Neural progenitor cell (in vitro differentiated cells): ENCODE measurements at regions not wholly inside any gene's neighbourhood (a gene's known extent, or its start where the extent isn't known, plus 50 kb on each side); places are given as distances from the start of the nearest gene placed in this dataset.

Experiments used
- DNase-seq: peaks from one replicate; pipeline ENCODE4 v3.0.0-alpha.2; 2016; ENCODE audit warnings: low spot score
- H2AFZ ChIP-seq: fragments of 200-600 bp; sonication (generic); replicated peaks from 2 replicates; pipeline ENCODE4 v1.6.1; 2016; ENCODE audit warnings: antibody characterized with exemption
- H3F3A ChIP-seq: fragments of 200-600 bp; sonication (generic); 2 replicates; pipeline ENCODE4 v1.6.1; 2016; ENCODE audit warnings: antibody characterized with exemption, low read depth
- H3K27ac ChIP-seq: fragments of 200-600 bp; sonication (generic); 2 replicates; pipeline ENCODE4 v1.5.1; 2016; ENCODE audit warnings: mild to moderate bottlenecking
- H3K27me3 ChIP-seq: fragments of 200-600 bp; sonication (generic); 2 replicates; pipeline ENCODE4 v1.6.1; 2016; ENCODE audit warnings: mild to moderate bottlenecking, moderate library complexity
- H3K36me3 ChIP-seq: fragments of 200-600 bp; sonication (generic); 2 replicates; pipeline ENCODE4 v1.5.1; 2016
- H3K4me1 ChIP-seq: fragments of 200-600 bp; sonication (generic); 2 replicates; pipeline ENCODE4 v1.6.1; 2016; ENCODE audit warnings: mixed run types
- H3K4me2 ChIP-seq: fragments of 200-600 bp; sonication (generic); 2 replicates; pipeline ENCODE4 v1.6.1; 2016
- H3K4me3 ChIP-seq: fragments of 200-600 bp; sonication (generic); 2 replicates; pipeline ENCODE4 v1.5.1; 2016
- H3K79me2 ChIP-seq: fragments of 200-600 bp; sonication (generic); 2 replicates; pipeline ENCODE4 v1.6.1; 2016; ENCODE audit warnings: low read depth
- H3K9ac ChIP-seq: fragments of 200-600 bp; sonication (generic); 2 replicates; pipeline ENCODE4 v1.6.1; 2016
- H3K9me3 ChIP-seq: fragments of 200-600 bp; sonication (generic); 2 replicates; pipeline ENCODE4 v1.5.1; 2016; ENCODE audit warnings: low read depth
- H4K20me1 ChIP-seq: fragments of 200-600 bp; sonication (generic); 2 replicates; pipeline ENCODE4 v1.6.1; 2016; ENCODE audit warnings: low read depth
- H3K27ac Mint-ChIP-seq: 3 replicates; pipeline ENCODE4 v1.8.0; 2021; ENCODE audit warnings: mixed read lengths
- H3K27me3 Mint-ChIP-seq: 2 replicates; pipeline ENCODE4 v1.8.0; 2022; ENCODE audit warnings: low read depth, mild to moderate bottlenecking, inconsistent platforms, moderate library complexity, mixed read lengths; ENCODE audit not compliant: insufficient read depth
- H3K36me3 Mint-ChIP-seq: 3 replicates; pipeline ENCODE4 v1.8.0; 2021; ENCODE audit warnings: mixed read lengths
- H3K4me1 Mint-ChIP-seq: 3 replicates; pipeline ENCODE4 v1.8.0; 2021; ENCODE audit warnings: mixed read lengths
- H3K4me3 Mint-ChIP-seq: 3 replicates; pipeline ENCODE4 v1.8.0; 2021; ENCODE audit warnings: mild to moderate bottlenecking, moderate library complexity, mixed read lengths
- H3K9me3 Mint-ChIP-seq: 3 replicates; pipeline ENCODE4 v1.8.0; 2020; ENCODE audit warnings: mixed read lengths
- EZH2 ChIP-seq: fragments of 200-600 bp; sonication (generic); IDR thresholded peaks from 2 replicates; pipeline ENCODE4 v1.6.1; 2017; ENCODE audit warnings: antibody characterized with exemption, mild to moderate bottlenecking, moderate library complexity
- EZH2phosphoT487 ChIP-seq: fragments of 200-600 bp; sonication (generic); IDR thresholded peaks from 2 replicates; pipeline ENCODE4 v1.6.1; 2017; ENCODE audit warnings: antibody characterized with exemption
- TF ChIP-seq, protein P1 (sequence below): fragments of 200-600 bp; sonication (generic); IDR thresholded peaks from 2 replicates; pipeline ENCODE4 v1.5.1; 2017; ENCODE audit warnings: antibody characterized with exemption, mild to moderate bottlenecking

DNA sequence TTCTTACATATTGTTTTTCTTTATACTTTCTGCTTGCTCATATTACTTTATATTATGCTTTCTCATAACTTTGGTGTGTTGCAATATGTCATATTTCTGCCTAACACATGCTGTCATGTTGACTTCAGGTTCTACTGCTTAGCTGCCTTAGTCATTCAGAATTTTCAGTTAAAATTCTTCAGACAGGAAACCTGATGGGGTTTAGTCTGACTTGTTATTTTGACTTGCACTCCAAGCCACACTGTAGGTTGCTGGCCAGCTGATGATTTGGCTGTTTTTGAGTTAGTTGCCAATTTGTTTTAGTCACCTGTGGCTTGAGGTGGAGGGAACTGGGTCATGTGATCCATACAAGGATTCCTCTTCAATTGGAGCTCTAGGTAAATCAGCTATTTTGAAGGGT lies 315.4 kb downstream of the MAP2K6 start:
- no peaks in the 10 kb centered on the region for H3K4me1 ChIP-seq
- H3K36me3 ChIP-seq = no peaks in the 10 kb centered on the region
- H3K27ac ChIP-seq = no peak overlapping the region
- no peaks in the 10 kb centered on the region for H4K20me1 ChIP-seq
- H3K4me3 Mint-ChIP-seq = no peak overlapping the region
- H2AFZ ChIP-seq = no peak overlapping the region
- TF ChIP-seq, protein P1, sequence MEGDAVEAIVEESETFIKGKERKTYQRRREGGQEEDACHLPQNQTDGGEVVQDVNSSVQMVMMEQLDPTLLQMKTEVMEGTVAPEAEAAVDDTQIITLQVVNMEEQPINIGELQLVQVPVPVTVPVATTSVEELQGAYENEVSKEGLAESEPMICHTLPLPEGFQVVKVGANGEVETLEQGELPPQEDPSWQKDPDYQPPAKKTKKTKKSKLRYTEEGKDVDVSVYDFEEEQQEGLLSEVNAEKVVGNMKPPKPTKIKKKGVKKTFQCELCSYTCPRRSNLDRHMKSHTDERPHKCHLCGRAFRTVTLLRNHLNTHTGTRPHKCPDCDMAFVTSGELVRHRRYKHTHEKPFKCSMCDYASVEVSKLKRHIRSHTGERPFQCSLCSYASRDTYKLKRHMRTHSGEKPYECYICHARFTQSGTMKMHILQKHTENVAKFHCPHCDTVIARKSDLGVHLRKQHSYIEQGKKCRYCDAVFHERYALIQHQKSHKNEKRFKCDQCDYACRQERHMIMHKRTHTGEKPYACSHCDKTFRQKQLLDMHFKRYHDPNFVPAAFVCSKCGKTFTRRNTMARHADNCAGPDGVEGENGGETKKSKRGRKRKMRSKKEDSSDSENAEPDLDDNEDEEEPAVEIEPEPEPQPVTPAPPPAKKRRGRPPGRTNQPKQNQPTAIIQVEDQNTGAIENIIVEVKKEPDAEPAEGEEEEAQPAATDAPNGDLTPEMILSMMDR = no peak
- TF ChIP-seq EZH2 (no peak), EZH2phosphoT487 (no peak)
- H3K9me3 Mint-ChIP-seq = no peaks in the 10 kb centered on the region
- no peaks in the 10 kb centered on the region for H3K27me3 ChIP-seq
- H3F3A ChIP-seq = no peaks in the 10 kb centered on the region
- H3K36me3 Mint-ChIP-seq = no peaks in the 10 kb centered on the region
- no peaks in the 10 kb centered on the region for H3K9me3 ChIP-seq
- no peak overlapping the region for H3K27ac Mint-ChIP-seq
- no peaks in the 10 kb centered on the region for H3K79me2 ChIP-seq
- H3K4me2 ChIP-seq = no peak overlapping the region
- DNase-seq = no peak
- no peak overlapping the region for H3K9ac ChIP-seq
- H3K4me1 Mint-ChIP-seq = peaks cover 2% of the 10 kb centered on the region
- no peak overlapping the region for H3K4me3 ChIP-seq
- H3K27me3 Mint-ChIP-seq = no peaks in the 10 kb centered on the region

DNA sequence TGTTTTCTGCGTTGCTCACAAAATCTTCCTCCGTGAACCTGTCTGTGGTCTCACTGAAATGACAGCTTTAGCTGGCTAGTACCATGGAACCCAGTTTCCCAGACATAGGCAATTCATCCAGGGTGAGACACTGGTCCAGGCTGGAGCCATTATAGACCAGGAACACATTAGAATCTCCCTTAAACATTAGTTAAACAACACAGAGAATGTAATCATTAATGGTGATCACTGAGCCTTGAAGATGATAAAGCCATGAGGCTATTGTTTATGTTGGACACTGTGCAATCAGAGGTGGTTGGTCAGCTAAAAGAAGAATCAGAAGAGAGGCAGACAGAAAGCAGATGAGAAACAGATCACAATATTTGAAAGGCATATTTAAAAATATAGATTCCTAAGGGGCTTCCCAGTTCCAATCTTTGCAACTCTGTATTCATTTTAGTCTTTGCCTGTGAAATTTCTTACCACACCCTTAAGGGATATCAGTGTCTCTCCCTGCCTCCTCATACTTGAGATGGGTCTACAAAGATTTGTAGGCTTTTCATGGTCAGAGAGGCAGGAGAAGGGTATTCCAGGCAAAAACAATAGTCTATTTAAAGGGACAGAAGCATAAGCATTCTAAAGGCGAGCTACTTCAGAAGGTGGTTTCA lies 317.9 kb downstream of the MAP2K6 start:
- H3K36me3 ChIP-seq = peaks cover 4% of the 10 kb centered on the region
- no peaks in the 10 kb centered on the region for H3K27me3 Mint-ChIP-seq
- H3K4me3 ChIP-seq = no peak overlapping the region
- no peak overlapping the region for H3K4me3 Mint-ChIP-seq
- H3K36me3 Mint-ChIP-seq = no peaks in the 10 kb centered on the region
- H3K9me3 Mint-ChIP-seq = peaks cover 3% of the 10 kb centered on the region
- no peaks in the 10 kb centered on the region for H3F3A ChIP-seq
- no peaks in the 10 kb centered on the region for H4K20me1 ChIP-seq
- no peak overlapping the region for H3K4me2 ChIP-seq
- no peak overlapping the region for H2AFZ ChIP-seq
- no peaks in the 10 kb centered on the region for H3K27me3 ChIP-seq
- H3K9me3 ChIP-seq = no peaks in the 10 kb centered on the region
- no peak overlapping the region for H3K27ac ChIP-seq
- no peaks in the 10 kb centered on the region for H3K79me2 ChIP-seq
- DNase-seq = no peak
- no peak overlapping the region for H3K9ac ChIP-seq
- no peak overlapping the region for H3K27ac Mint-ChIP-seq
- H3K4me1 Mint-ChIP-seq = peaks cover 2% of the 10 kb centered on the region
- TF ChIP-seq, protein P1 = no peak
- TF ChIP-seq EZH2phosphoT487 (no peak), EZH2 (no peak)
- no peaks in the 10 kb centered on the region for H3K4me1 ChIP-seq

DNA sequence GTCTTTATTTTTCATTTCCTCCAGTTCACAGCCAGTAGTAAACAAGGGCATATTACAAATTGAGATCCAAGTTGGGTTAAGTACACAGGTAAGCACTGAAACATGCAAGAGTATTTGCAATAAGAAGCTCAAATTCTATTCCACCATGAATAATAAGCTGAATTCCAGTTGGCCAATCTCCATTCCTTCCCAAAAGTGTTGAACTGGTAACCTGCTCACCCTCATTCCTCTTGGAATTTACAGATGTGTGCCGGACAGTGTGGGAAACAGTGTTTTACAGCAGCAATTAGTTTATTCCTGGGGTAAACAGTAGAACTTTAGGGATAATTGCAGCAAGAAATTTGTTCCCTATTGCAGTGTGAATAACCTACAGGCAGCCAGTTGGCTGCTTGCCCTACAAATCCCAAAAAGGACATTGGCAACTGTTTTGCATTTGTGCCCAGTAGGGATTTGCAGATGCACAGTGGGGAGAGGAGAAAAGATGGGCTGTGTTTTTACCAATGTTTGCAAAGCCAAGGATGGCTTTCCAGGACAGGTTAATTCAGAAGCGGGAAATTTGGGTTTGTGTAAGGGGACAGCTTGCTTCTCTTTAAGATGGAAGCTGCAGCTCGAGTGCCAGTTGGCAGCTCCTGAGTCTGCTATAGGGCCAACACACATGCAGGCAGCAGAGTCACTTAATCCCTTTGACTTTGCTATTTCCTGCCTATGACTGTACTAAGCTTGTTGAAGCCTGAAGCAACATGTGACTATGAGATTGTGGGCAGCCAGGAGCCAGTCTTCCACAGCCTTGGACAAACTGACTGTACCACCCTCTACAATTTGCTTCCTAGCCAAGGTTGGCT lies 318.9 kb downstream of the MAP2K6 start:
- Histone ChIP-seq H3K79me2 (no peaks in the 10 kb centered on the region), H3K27me3 (no peaks in the 10 kb centered on the region), H3K4me3 (no peak overlapping the region), H3K9me3 (no peaks in the 10 kb centered on the region), H3K27ac (no peak overlapping the region), H3F3A (no peaks in the 10 kb centered on the region), H3K36me3 (peaks cover 4% of the 10 kb centered on the region), H3K4me2 (no peak overlapping the region), H3K9ac (no peak overlapping the region), H3K4me1 (no peaks in the 10 kb centered on the region), H2AFZ (no peak overlapping the region), H4K20me1 (no peaks in the 10 kb centered on the region)
- Mint-ChIP-seq H3K36me3 (no peaks in the 10 kb centered on the region), H3K4me3 (no peak overlapping the region), H3K27ac (no peak overlapping the region), H3K4me1 (peaks cover 2% of the 10 kb centered on the region), H3K27me3 (no peaks in the 10 kb centered on the region), H3K9me3 (peaks cover 3% of the 10 kb centered on the region)
- no peak for DNase-seq
- TF ChIP-seq EZH2 (no peak), EZH2phosphoT487 (no peak)
- TF ChIP-seq, protein P1 = no peak
